HepG2 (cell line): ENCODE measurements at regions not wholly inside any gene's neighbourhood (a gene's known extent, or its start where the extent isn't known, plus 50 kb on each side); places are given as distances from the start of the nearest gene placed in this dataset.

ENCODE experiments used
- ATAC-seq: fragments of 200-7000 bp; cut with Tn5 transposase; 3 replicates; pipeline ENCODE4 v1.9.1; 2020; ENCODE audit warnings: mild to moderate bottlenecking, moderate library complexity
- BruUV-seq: library from RNA; stranded (reverse); fragments of 400-500 nt; replicated peaks from 2 replicates; lab custom pipeline; 2021; lab: Mats Ljungman, UMichigan
- CTCF ChIA-PET: fragments of 300-600 bp; formaldehyde crosslinking; extraction: SDS; loops from one replicate; lab custom pipeline; 2021; ENCODE audit warnings: low total read pairs, inconsistent platforms, low intra/inter-chr PET ratio; lab: Yijun Ruan, JAX
- POLR2A ChIA-PET: fragments of 350-600 bp; sonication (Branson Sonifier 250); formaldehyde crosslinking; loops from one replicate; lab custom pipeline; 2020; ENCODE audit warnings: antibody characterized with exemption, inconsistent platforms; lab: Yijun Ruan, JAX
- DNase-seq: peaks from one replicate; pipeline ENCODE4 v3.0.0-alpha.2; 2015; ENCODE audit warnings: low spot score
- FAIRE-seq: peaks from 3 replicates; lab custom pipeline; 2011; peaks lifted over from hg19 to GRCh38; lab: Jason Lieb, UNC
- H2AFZ ChIP-seq: one replicate; pipeline ENCODE4 v1.6.1; 2011; ENCODE audit warnings: low read length, inconsistent platforms
- H3K27ac ChIP-seq: fragments of 300-600 bp; 3 replicates; pipeline ENCODE4 v1.8.0; 2011; ENCODE audit warnings: mixed run types, mild to moderate bottlenecking, mixed read lengths, low read length, inconsistent platforms; ENCODE audit not compliant: insufficient read depth; ENCODE audit errors: extremely low read length
- H3K27me3 ChIP-seq, 2 experiments: fragments of 200-600 bp in 1 of 2; 2 replicates in 1 of 2; 3 replicates in 1 of 2; pipeline versions ENCODE4 v1.6.0 to v1.8.0; 2011; ENCODE audit warnings: low read length in 2 of 2, mild to moderate bottlenecking in 2 of 2, moderate library complexity in 2 of 2, inconsistent platforms in 1 of 2; ENCODE audit not compliant: insufficient read depth in 2 of 2, control insufficient read depth in 1 of 2
- H3K36me3 ChIP-seq, 2 experiments: fragments of 200-600 bp in 1 of 2; replicated peaks in 1 of 2; 2 replicates in 1 of 2; 3 replicates in 1 of 2; pipeline versions ENCODE4 v1.5.1 to v1.8.0; 2011; ENCODE audit warnings: low read length in 2 of 2, inconsistent platforms in 1 of 2; ENCODE audit not compliant: insufficient read depth in 2 of 2, control insufficient read depth in 1 of 2
- H3K4me1 ChIP-seq: 2 replicates; pipeline ENCODE4 v1.5.1; 2012; ENCODE audit warnings: low read length, inconsistent platforms; ENCODE audit not compliant: insufficient read depth
- H3K4me2 ChIP-seq: 2 replicates; pipeline ENCODE4 v1.6.0; 2011; ENCODE audit warnings: low read depth, low read length, inconsistent platforms
- H3K4me3 ChIP-seq, 3 experiments: fragments of 200-600 bp in 1 of 3; sonication (generic), shearing (Covaris generic) in 1 of 3; replicated peaks in 1 of 3; 2 replicates each; pipeline ENCODE4 v1.5.1; 2011 to 2016; ENCODE audit warnings: low read length in 3 of 3, inconsistent platforms in 2 of 3, low read depth in 2 of 3, mild to moderate bottlenecking in 2 of 3, control low read depth in 1 of 3, mixed read lengths in 1 of 3; ENCODE audit not compliant: insufficient read depth in 1 of 3
- H3K79me2 ChIP-seq: one replicate; pipeline ENCODE4 v1.6.1; 2011; ENCODE audit warnings: low read length, inconsistent platforms; ENCODE audit not compliant: insufficient read depth
- H3K9ac ChIP-seq: 2 replicates; pipeline ENCODE4 v1.6.0; 2011; ENCODE audit warnings: mild to moderate bottlenecking, low read depth, low read length, inconsistent platforms; ENCODE audit not compliant: insufficient read depth
- H3K9me3 ChIP-seq: 2 replicates; pipeline ENCODE4 v1.5.1; 2012; ENCODE audit warnings: mild to moderate bottlenecking, low read length
- H4K20me1 ChIP-seq: 2 replicates; pipeline ENCODE4 v1.6.0; 2011; ENCODE audit warnings: inconsistent platforms, mild to moderate bottlenecking, low read length, moderate library complexity; ENCODE audit not compliant: insufficient read depth
- CENPT ChIP-seq: sonication (generic); formaldehyde crosslinking; IDR thresholded peaks from 2 replicates; pipeline ENCODE4 v1.8.0; 2022; ENCODE audit warnings: low read depth, mild to moderate bottlenecking, moderate library complexity, missing genetic modification reagents
- CREM ChIP-seq, 2 experiments: sonication (generic) in 1 of 2; formaldehyde crosslinking in 1 of 2; IDR thresholded peaks; 2 replicates each; pipeline versions ENCODE4 v1.4.0 to v1.6.1; 2016 to 2020; ENCODE audit warnings: antibody characterized with exemption in 1 of 2, mild to moderate bottlenecking in 1 of 2, missing genetic modification reagents in 1 of 2
- CSRNP2 ChIP-seq: sonication (generic); formaldehyde crosslinking; conservative IDR thresholded peaks from 2 replicates; pipeline ENCODE4 v1.8.0; 2022; ENCODE audit warnings: low read depth, missing genetic modification reagents
- KAT2B ChIP-seq: fragments of 150-350 bp; IDR thresholded peaks from 2 replicates; pipeline ENCODE4 v1.6.1; 2014; ENCODE audit warnings: low read depth, low read length, borderline replicate concordance
- PBX2 ChIP-seq: IDR thresholded peaks from 2 replicates; pipeline ENCODE4 v1.6.1; 2016; ENCODE audit warnings: control low read depth
- SMAD1 ChIP-seq: sonication (generic); formaldehyde crosslinking; IDR thresholded peaks from 2 replicates; pipeline ENCODE4 v1.4.0; 2020; ENCODE audit warnings: missing genetic modification reagents, low read depth, mild to moderate bottlenecking, borderline replicate concordance
- TRAFD1 ChIP-seq: sonication (generic); formaldehyde crosslinking; IDR thresholded peaks from 2 replicates; pipeline ENCODE4 v1.5.1; 2020; ENCODE audit warnings: missing genetic modification reagents, mild to moderate bottlenecking, borderline replicate concordance
- TRIM22 ChIP-seq: fragments of 450-650 bp; IDR thresholded peaks from 2 replicates; pipeline ENCODE4 v1.6.1; 2017
- ZNF232 ChIP-seq: sonication (generic); formaldehyde crosslinking; IDR thresholded peaks from 2 replicates; pipeline ENCODE4 v1.4.0; 2020; ENCODE audit warnings: missing genetic modification reagents, borderline replicate concordance
- ZNF772 ChIP-seq: sonication (generic); formaldehyde crosslinking; IDR thresholded peaks from 2 replicates; pipeline ENCODE4 v1.5.0; 2020; ENCODE audit warnings: mild to moderate bottlenecking, missing genetic modification reagents
- ZNF879 ChIP-seq: sonication (generic); formaldehyde crosslinking; IDR thresholded peaks from 2 replicates; pipeline ENCODE4 v1.8.1; 2023; ENCODE audit warnings: missing genetic modification reagents
- WGBS: methylation state at CpG from one replicate; pipeline ENCODE4 v1.1.6; 2017; ENCODE audit warnings: low lambda C conversion rate; 5-methylcytosine and 5-hydroxymethylcytosine counted together
- in situ Hi-C: cut with HindIII; loops from 2 replicates; pipeline ENCODE4 v1.10.0; 2017; ENCODE audit warnings: low pct_unique_long_range_greater_than_20kb; ENCODE audit not compliant: extremely low pct_ligation_motif_present
- intact Hi-C: fragments of 100-400 bp; cut with micrococcal nuclease; formaldehyde crosslinking; loops from one replicate; pipeline ENCODE4 v1.10.0; 2022; ENCODE audit not compliant: unreplicated experiment

GRCh38 chr7:49261928-49262327 lies 337.6 kb downstream of the CDC14C start:
- ChIA-PET CTCF (no interaction called here), POLR2A (no interaction called here)
- FAIRE-seq (no peak), DNase-seq (no peak), ATAC-seq (no peak)
- Histone ChIP-seq H3K4me2 (no peak overlapping the region), H3K36me3 (no peaks in the 10 kb centered on the region), H3K9me3 (no peaks in the 10 kb centered on the region), H3K27ac (no peak overlapping the region), H4K20me1 (no peaks in the 10 kb centered on the region), H3K27me3 (no peaks in the 10 kb centered on the region), H3K4me1 (no peaks in the 10 kb centered on the region), H3K9ac (no peak overlapping the region), H2AFZ (no peak overlapping the region), H3K4me3 (no peak overlapping the region), H3K79me2 (no peaks in the 10 kb centered on the region)
- 18% methylated on average over 5 of the region's 6 CpGs for WGBS
- TF ChIP-seq ZNF772 (CRISPR knock-in tag) (no peak), PBX2 (CRISPR knock-in tag) (no peak), KAT2B (no peak), CSRNP2 (no peak), CREM (IDR thresholded peaks at IDR 0.05) (no peak), CREM (CRISPR knock-in tag; IDR thresholded peaks at IDR 0.05) (no peak), SMAD1 (CRISPR knock-in tag) (no peak), ZNF879 (CRISPR knock-in tag) (no peak), TRIM22 (no peak), ZNF232 (CRISPR knock-in tag) (no peak), CENPT (CRISPR knock-in tag) (no peak), TRAFD1 (CRISPR knock-in tag) (no peak)
- intact Hi-C loops (no loop called here), in situ Hi-C loops (no loop called here)
- BruUV-seq = no TSS peak
